ENCODE measurements at regions not wholly inside any gene's neighbourhood (a gene's known extent, or its start where the extent isn't known, plus 50 kb on each side); places are given as distances from the start of the nearest gene placed in this dataset.

DNA sequence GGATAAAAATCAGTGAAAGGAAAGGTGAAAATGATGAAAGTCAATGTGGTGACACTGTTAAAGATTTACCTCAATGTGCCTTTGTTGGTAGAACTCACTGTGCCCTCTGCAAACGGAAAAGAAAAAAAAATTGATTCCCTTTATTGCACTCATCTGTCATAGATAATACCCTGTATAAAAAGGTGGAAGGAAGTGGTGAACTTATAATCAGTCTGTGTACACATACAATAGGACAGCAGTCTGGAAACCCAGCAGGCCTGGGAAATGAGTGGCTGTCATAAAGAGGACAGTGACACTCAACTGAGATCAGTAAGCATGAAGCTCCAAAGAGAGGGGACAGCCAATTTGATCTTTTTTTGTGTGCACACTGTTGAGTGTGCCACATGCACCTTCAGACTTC, 364.7 kb downstream of the NOVA1 start:
- no peak for DNase-seq (ENCODE audit: insufficient read length, low spot score, missing footprints)
- Histone ChIP-seq H3K4me1 (ENCODE audit: insufficient read depth, low read length) (no peaks in the 10 kb centered on the region), H3K79me2 (ENCODE audit: insufficient read depth, low read length) (no peaks in the 10 kb centered on the region), H3K36me3 (ENCODE audit: insufficient read depth, low read length) (no peaks in the 10 kb centered on the region), H2AFZ (ENCODE audit: low read length) (no peak overlapping the region), H3K4me2 (ENCODE audit: insufficient read depth, low read length) (no peak overlapping the region), H3K4me3 (ENCODE audit: insufficient read depth, low read length) (no peak overlapping the region), H3K27ac (ENCODE audit: low read depth, low read length) (no peak overlapping the region), H3K9me3 (ENCODE audit: low read depth, low read length) (peaks cover 2% of the 10 kb centered on the region), H4K20me1 (ENCODE audit: insufficient read depth, low read length) (no peaks in the 10 kb centered on the region), H3K27me3 (ENCODE audit: insufficient read depth, low read length) (no peaks in the 10 kb centered on the region)
- TF ChIP-seq, protein P1, sequence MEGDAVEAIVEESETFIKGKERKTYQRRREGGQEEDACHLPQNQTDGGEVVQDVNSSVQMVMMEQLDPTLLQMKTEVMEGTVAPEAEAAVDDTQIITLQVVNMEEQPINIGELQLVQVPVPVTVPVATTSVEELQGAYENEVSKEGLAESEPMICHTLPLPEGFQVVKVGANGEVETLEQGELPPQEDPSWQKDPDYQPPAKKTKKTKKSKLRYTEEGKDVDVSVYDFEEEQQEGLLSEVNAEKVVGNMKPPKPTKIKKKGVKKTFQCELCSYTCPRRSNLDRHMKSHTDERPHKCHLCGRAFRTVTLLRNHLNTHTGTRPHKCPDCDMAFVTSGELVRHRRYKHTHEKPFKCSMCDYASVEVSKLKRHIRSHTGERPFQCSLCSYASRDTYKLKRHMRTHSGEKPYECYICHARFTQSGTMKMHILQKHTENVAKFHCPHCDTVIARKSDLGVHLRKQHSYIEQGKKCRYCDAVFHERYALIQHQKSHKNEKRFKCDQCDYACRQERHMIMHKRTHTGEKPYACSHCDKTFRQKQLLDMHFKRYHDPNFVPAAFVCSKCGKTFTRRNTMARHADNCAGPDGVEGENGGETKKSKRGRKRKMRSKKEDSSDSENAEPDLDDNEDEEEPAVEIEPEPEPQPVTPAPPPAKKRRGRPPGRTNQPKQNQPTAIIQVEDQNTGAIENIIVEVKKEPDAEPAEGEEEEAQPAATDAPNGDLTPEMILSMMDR (IDR thresholded peaks at IDR 0.05; ENCODE audit: extremely low read depth, low read depth, low read length), result no peak

DNA sequence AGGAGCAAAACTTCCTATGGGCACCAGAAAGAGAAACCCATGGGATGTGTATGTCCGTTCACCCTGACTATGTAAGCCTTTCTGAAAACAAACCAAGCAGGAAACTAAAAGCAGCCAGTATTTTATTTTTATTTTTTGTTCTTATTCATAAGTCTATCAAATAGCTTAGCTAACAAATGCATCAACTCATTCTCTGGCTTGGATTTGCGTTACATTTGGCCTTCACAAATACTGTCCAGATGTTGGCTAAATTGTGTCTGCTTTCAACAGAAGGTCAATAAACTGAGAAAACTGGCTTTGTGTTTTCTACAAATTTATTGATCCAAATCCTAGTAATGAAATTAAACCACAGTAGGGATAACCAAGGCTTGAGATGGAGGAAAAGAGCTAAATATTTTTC, 379.0 kb downstream of the NOVA1 start:
- DNase-seq (ENCODE audit: insufficient read length, low spot score, missing footprints), result no peak
- H3K9me3 ChIP-seq (ENCODE audit: low read depth, low read length), result peaks cover 7% of the 10 kb centered on the region
- no peaks in the 10 kb centered on the region for H3K27me3 ChIP-seq (ENCODE audit: insufficient read depth, low read length)
- H3K4me3 ChIP-seq (ENCODE audit: insufficient read depth, low read length), result no peak overlapping the region
- TF ChIP-seq, protein P1 (IDR thresholded peaks at IDR 0.05; ENCODE audit: extremely low read depth, low read depth, low read length), result no peak
- H3K36me3 ChIP-seq (ENCODE audit: insufficient read depth, low read length), result no peaks in the 10 kb centered on the region
- no peak overlapping the region for H3K27ac ChIP-seq (ENCODE audit: low read depth, low read length)
- no peaks in the 10 kb centered on the region for H3K79me2 ChIP-seq (ENCODE audit: insufficient read depth, low read length)
- no peaks in the 10 kb centered on the region for H4K20me1 ChIP-seq (ENCODE audit: insufficient read depth, low read length)
- no peak overlapping the region for H3K4me2 ChIP-seq (ENCODE audit: insufficient read depth, low read length)
- H2AFZ ChIP-seq (ENCODE audit: low read length), result no peak overlapping the region
- no peaks in the 10 kb centered on the region for H3K4me1 ChIP-seq (ENCODE audit: insufficient read depth, low read length)

DNA sequence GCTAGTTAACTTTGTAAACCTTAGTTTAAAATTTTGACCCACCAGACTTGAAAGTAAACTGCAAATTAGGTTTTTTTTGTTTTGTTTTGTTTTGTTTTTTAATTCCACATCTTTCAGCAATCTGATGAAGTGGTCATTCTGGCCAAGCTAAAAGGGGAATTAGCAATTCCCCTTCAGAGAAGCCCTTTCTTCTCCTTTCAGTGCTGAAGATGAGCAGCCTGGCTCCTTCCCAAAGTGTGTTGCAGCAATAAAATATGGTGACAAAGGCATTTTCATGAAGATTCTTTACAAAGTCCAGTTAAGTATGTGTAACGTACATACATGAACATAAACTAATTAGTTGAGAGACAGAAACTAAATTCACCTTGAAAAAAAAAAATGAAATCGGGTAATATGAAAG, 380.1 kb downstream of the NOVA1 start:
- H3K4me3 ChIP-seq (ENCODE audit: insufficient read depth, low read length), result no peak overlapping the region
- no peaks in the 10 kb centered on the region for H3K79me2 ChIP-seq (ENCODE audit: insufficient read depth, low read length)
- H4K20me1 ChIP-seq (ENCODE audit: insufficient read depth, low read length), result no peaks in the 10 kb centered on the region
- no peak overlapping the region for H3K27ac ChIP-seq (ENCODE audit: low read depth, low read length)
- H2AFZ ChIP-seq (ENCODE audit: low read length), result no peak overlapping the region
- H3K9me3 ChIP-seq (ENCODE audit: low read depth, low read length), result peaks cover 7% of the 10 kb centered on the region
- TF ChIP-seq, protein P1 (IDR thresholded peaks at IDR 0.05; ENCODE audit: extremely low read depth, low read depth, low read length), result no peak
- no peaks in the 10 kb centered on the region for H3K4me1 ChIP-seq (ENCODE audit: insufficient read depth, low read length)
- no peaks in the 10 kb centered on the region for H3K27me3 ChIP-seq (ENCODE audit: insufficient read depth, low read length)
- no peak overlapping the region for H3K4me2 ChIP-seq (ENCODE audit: insufficient read depth, low read length)
- H3K36me3 ChIP-seq (ENCODE audit: insufficient read depth, low read length), result no peaks in the 10 kb centered on the region
- DNase-seq (ENCODE audit: insufficient read length, low spot score, missing footprints), result no peak

DNA sequence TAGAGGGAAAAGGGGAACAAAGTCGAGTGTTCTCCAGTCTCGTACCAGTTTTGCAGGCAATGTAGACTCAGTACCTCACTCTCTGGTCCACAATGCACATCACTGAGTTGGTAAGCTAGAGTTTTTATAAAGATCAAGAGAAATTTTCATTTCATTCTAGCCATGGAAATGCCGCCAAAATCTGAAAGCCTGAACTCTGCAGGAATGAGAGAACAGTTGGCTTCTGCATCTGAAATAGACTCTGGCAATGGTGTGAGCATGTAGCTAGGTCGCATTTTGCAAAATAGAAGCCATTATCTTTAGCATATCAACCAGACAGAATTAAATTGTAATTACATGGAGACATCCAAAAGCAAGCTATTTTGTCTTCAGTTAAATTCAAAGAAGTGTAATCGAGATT, 381.0 kb downstream of the NOVA1 start:
- TF ChIP-seq, protein P1 (IDR thresholded peaks at IDR 0.05; ENCODE audit: extremely low read depth, low read depth, low read length), result no peak
- H3K4me1 ChIP-seq (ENCODE audit: insufficient read depth, low read length), result no peaks in the 10 kb centered on the region

More for the DNA sequence above, 381.0 kb downstream of the NOVA1 start:
- Histone ChIP-seq H3K4me3 (ENCODE audit: insufficient read depth, low read length) (no peak overlapping the region), H3K4me2 (ENCODE audit: insufficient read depth, low read length) (no peak overlapping the region), H3K79me2 (ENCODE audit: insufficient read depth, low read length) (no peaks in the 10 kb centered on the region), H3K27me3 (ENCODE audit: insufficient read depth, low read length) (no peaks in the 10 kb centered on the region), H3K9me3 (ENCODE audit: low read depth, low read length) (peaks cover 3% of the 10 kb centered on the region), H3K36me3 (ENCODE audit: insufficient read depth, low read length) (no peaks in the 10 kb centered on the region), H2AFZ (ENCODE audit: low read length) (no peak overlapping the region), H4K20me1 (ENCODE audit: insufficient read depth, low read length) (no peaks in the 10 kb centered on the region), H3K27ac (ENCODE audit: low read depth, low read length) (no peak overlapping the region)
- no peak for DNase-seq (ENCODE audit: insufficient read length, low spot score, missing footprints)
